DMS53 (cell line): ENCODE measurements at regions not wholly inside any gene's neighbourhood (a gene's known extent, or its start where the extent isn't known, plus 50 kb on each side); places are given as distances from the start of the nearest gene placed in this dataset.

Source experiments
- DNase-seq: peaks from one replicate; lab custom pipeline; 2025; lab: John Stamatoyannopoulos, UW

DNA sequence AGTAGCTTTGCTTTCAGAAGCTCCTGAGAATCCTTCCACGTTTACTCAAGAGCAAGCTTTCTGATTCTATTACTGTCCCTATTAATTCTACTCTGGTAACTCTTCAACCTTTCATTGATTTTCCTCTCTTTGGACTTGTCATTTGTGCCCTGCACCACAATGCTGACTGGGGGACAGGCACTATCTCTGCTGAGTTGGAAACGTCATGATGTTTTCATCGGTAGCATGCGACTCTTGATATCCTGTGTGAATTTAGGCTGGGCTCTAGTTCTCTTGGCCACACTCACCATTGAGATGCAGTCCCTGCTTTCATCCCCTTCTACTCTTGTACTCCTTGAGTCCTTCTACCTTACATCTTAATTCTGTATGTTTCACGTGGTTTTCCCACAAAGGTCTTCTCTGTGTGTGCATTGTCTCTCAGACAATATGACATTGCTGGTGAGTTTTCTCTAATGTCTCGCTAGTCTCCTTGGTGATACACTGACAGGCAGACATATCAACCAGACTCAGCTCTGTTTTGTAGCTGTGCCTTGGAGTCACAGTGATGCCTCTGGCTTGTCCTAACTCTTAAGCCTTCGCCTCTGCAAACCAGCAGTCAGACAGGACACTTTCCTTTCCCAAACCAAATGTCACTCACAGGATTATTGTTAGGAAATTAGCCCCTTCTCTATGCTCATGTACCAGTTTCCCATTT, 223.6 kb upstream of the ADGRL2 start:
- DNase-seq: no peak

DNA sequence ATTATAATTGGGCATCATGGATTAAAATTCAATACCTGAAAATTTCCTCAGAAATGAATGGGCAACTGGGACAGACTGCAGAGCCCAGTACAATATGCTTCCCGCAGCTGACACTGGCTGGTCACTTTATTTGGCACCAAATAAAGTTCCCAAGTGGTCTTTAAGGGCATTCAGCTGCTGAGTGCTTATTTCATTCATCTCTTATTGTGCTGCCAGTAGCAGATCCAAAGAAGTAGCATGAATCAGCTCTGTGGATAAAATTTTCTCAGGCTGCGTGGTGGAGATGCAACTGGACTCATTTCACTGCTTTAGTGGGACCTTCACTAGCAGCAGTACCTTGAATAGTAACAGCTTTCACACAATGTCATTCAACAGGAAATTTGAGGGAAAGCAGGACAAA, 226.3 kb upstream of the ADGRL2 start:
- no peak for DNase-seq

DNA sequence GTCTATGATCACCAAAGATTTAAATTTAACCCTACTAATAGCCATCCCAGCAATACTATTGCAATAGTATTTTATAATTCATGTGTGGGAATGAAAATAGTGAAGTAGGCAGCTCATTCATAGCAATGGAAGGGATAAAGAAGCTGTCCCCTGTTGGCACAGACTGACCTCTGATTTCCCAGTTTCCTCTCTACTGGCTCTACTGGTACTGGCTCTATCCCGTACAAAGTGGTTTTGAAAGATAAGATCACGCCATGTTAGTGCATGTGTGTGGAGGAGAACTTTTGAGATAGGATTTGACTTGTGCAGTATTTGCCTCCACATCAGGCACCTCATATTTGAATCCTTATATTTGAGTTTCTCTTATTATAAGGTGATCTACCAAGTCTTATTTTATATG, 227.3 kb upstream of the ADGRL2 start:
- no peak for DNase-seq

DNA sequence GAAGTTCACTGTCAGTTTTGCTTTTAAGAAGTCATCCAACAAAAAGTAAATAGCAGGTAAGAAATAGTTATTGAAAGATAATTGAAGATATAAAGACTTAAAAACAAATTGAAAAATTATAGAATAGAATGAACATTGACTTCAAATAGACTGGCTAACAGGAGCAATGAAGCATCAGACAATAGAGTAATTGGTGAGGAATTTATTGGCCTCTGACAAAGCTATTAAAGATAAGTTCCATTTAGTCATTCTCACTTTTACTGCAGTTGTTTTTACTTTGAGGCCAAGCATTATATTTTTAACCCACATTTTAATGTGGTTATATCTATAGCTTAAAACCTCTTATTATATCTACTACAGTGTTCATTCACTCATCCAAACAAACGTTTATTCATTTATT, 228.8 kb upstream of the ADGRL2 start:
- no peak for DNase-seq

DNA sequence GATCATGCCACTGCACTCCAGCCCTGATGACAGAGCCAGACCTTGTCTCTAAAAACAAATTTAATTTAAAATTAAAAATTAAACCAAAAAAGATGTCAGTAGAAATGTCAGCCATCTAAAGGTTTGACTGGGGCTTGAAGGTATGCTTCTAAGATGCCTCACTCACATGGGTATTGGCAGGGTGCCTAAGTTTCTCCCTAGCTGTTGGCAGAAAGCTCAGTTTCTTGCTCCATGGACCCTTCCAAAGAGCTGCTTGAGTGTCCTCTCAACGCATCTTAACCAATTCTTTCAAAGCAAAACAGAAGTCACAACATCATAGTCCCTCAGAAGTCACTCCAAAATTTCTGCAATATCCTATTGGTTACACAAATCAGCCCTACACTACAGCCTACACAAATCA, 231.0 kb upstream of the ADGRL2 start:
- no peak for DNase-seq

DNA sequence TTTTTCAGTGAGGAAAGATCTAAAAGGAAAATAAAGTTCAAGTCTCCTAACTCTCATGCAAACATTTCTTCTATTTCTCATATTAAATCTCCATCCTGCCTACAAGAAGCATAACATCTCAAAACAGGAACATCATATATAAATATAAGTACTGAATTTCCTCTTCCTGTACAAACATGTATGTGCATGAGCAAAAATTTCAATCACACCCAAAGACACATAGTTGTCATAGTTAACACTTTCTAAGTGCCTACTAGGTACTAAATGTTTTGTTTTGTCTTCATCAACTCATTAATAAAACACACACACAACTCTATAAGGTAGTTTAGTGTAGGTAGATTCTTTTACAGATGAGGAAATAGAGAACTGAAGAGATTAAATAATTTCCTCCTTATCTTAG, 237.1 kb upstream of the ADGRL2 start:
- no peak for DNase-seq

DNA sequence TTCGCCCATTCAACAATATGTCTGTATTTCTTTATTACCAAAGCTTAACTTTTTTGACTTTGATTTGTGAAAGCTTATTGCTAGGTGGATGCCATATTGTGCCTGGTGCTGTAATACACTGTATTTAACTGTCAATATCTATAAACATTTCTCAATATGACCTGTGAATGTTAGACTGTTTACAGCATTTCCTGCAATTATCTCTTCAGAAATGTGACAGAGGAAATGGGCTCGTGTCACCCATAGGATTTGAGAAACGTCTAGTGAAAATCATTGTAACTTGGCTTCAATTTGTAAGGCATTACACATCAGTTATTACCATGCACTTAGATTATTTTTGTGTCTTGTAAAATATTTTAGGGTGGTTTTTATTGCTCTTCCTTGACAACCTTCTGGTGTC, 237.8 kb upstream of the ADGRL2 start:
- DNase-seq: no peak

DNA sequence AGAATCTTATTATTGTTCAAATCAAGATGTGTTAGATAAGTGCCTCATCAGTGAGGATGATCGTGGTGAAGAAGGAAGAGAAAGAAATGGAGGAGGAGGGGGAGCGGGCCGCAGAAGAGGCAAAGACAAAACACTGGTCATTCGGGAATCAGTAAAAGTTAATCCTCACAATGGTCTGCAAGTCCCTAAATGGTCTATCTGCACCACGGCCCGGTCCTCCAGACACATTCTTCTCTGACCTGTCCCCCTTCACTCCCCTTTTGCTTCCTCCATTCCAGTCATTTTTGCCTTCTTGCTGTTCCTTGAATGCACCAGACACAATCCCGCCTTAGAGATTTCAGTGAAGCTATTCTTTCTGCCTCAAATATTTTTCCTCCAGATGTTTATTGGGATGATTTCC, 240.1 kb upstream of the ADGRL2 start:
- no peak for DNase-seq

DNA sequence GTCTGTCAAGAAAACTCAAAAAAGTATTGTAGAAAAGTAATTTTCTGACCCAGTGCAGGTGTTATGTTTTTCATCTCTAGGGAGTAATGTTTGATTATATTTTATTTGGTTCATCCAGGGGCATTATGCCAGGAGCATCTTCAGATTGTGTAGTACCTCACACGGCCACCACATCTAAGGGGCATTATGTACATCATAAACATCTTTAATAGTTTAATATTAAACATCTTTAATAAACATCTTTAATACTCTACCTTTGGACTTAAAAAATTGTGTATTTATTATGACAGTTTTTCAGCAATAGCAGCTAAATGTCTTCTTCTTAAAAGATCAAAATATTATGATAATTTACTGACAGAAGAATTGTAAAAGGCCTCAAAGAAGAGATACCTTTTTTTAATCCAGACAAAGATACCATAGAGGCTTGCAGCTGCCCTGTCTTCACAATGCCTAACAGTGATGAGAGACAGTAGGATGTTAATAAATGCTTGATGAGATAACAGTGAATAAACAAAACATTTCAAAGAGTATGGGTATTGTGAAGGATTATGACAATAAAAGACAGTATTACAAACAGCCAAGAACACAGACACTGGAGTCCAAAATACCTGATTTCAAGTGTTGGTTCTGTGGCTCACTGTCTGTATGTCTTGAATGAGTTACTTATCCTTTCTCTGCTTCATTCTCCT, 240.9 kb upstream of the ADGRL2 start:
- DNase-seq: peak; percentile 54

DNA sequence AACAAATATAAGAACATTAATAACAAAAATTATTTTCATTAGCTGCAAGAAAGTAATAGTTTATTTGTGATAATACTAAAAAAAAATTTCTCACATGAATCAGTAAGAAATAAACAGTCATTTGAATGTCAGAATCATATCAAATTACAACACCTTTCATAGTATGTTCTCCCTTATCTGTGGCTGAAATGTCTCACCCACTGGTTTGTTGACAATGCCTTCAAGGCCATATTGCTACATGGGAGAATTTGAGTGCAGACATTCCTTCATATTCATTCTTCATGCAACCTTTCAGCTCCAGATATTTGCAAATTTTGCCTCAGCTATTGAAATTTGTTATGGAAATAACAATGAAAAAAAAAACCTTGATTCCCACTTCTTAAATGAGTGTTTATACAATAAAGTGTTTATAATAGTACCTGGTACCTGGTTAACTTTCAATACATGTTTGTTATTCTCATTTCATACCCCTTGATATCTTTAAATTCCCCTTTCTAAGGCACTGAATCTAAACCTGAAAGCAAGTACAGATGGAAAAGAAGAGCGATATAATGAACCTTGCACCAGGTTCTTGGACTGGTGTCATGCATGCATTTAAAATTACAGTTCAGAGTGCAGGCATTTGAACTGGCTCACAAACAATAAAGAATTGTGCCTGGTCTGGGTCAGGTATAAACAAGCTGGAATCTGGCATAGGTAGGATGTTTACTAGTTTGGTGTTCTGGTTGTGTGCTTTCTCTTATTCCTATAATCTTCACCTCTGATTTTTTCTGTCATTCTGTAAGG, 242.2 kb upstream of the ADGRL2 start:
- peak; percentile 15 for DNase-seq

DNA sequence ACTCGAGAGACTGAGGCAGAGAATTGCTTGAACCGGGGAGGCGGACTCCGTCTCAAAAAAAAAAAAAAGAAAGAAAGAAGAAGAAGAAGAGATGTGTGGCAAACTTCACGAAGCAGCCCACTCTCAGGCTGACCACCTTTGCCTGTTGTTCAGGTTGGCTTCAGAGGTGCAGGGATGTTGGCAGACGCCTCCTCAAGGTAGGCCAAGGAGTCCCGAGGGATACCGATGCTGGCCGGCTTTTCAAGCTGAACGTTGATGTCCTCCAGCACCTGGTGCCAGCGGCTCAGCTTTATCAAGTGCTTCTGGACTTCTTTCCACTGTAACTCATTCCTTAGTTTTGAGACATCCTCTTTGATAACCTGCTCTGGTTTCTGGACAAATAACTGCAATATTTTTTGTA, 243.8 kb upstream of the ADGRL2 start:
- DNase-seq: no peak

DNA sequence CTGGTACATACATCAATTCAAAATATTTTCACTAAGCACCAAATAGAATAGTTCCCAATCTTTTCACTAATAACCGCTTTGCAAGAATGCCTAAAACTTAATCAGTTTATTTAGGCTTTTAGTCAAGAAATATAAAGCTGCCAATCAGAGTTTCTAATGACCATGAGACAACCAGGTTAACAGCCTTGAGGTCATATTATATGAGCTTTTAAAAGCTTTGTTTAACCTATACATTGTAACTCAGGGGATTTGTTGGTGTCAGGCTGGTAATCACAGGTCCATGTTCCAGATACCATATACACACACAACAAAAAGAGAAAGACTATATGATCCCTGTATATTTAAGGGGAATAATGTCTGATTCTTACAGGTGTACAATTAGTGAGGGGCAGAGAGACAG, 246.2 kb upstream of the ADGRL2 start:
- peak; percentile 25 for DNase-seq

DNA sequence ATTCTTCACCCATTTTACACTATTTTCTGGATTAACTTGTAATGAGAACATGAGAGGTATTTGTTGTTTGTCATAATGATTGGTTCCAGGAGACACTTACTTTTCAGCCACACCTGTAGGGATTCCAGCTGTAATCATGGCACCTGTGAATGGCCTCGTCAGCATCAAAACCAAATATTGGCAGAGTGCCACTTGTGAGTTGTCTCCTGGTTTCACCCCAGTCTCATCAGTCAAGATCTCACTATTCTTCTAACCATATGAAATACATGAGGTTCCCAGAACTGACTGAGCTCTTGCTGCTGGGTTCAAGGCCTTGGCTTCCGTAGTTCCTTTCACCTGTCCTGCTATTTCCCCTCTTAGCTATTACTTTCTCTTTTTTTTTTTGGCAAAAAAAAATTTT, 246.6 kb upstream of the ADGRL2 start:
- peak; percentile 81 for DNase-seq

DNA sequence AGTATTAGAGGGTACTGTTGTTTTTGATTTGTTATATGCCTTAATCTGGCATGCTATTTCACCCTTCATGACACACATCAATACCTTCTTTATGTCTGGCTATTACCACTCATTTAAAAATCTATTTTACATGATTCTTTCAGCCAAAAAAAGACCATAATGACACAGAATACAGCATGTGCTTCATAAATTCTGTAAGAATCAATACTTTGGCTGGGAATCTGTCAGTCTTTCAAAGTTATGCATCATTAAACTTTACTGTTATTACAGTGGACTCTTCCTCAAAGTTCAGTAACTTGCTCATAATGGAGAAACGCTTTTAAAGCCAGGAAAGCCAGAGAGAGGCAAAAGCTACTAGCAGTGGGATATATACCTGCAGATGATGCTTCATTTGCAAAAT, 247.2 kb upstream of the ADGRL2 start:
- DNase-seq: no peak

DNA sequence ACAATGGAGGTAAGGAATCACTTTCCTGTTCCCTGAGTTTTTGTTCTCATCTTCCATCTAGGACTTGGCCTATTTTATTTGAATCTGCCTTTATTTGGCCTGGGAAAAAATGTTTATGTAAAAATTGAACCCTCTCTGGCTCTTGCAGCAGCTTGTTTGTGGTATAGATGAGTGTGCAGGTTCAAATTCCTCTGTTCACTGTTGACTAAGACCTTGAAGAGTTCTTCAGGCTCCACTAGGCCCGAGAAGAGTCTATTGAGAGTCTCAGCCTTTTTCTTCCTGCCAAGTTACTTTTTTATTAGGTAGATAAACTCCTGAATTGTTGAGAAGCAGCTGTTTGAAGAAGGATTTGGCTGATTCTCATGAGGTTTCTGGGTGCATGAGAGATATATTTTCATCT, 248.8 kb upstream of the ADGRL2 start:
- DNase-seq: peak; percentile 40

DNA sequence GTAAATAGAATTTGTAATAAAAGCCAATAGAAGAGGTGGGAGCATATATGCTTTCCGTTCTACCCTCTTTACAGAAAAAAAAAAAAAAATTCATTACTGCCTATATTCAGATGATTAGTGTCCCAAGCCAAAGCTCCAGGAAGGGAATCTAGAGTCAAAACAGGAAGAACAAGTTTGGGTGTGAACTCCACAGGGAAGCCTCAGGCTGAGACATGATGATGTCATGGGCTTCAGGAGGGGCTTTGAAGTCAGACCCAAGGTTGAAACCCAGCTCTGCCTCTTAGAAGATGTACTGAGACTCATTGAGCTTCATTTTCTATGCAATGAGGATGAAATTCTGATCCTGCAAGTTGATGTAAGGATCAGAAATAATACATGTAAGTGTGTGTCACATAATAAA, 250.0 kb upstream of the ADGRL2 start:
- peak; percentile 84 for DNase-seq

DNA sequence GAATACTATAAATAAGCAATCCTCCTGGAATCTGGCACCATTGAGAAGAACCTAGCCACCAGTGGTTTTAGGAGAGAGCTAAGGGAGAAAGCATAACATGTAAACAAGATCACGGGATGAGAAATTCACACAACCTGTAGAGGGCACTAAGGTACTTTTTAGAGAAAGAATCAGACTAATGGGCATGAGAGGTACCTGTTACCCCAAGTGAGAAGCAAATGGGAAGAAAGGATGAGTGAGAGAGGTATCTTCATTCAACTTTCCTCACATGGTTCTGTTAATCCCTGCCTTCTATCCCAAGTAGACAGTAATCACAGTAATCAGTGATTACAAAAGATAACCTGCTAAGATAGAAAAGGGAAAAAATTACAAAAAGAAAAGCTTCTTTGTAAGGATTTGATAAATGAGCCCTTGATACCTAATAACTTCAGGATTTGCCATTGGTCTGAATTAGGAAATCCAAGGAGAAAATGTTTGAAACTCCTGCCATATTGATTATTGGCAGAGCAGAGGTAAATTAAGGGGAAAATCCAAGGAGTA, 251.1 kb upstream of the ADGRL2 start:
- peak; percentile 83 for DNase-seq

DNA sequence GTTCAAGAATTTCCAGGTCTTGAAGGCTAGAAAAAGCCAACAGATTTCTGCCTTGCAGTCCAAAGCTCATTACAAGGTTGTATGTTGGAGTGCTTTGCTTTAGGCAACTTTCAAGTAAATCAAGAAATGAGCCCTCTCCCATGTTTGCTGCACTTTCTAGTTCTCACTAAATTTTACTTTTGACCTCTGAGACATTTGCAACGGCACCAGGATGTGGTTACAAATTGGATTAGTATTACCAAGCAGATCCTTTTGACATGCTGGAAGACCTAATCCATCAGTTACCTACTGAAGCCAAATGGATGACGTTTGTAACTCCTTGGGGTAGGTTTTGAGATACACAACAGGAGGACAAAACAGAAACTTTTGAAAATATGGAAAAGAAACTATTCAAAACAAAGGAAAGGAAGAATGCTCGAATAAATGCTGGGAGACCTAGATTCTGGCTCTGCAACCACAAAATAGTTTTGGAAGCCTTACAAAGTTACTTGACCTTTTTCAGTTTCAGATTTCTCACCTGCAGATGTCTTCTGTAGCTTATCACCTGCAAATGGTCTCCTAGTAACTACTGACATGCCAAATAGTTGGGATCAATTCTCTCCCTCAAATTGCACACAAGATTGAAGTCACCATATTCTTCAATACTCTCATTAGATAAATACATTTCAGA, 251.7 kb upstream of the ADGRL2 start:
- no peak for DNase-seq

DNA sequence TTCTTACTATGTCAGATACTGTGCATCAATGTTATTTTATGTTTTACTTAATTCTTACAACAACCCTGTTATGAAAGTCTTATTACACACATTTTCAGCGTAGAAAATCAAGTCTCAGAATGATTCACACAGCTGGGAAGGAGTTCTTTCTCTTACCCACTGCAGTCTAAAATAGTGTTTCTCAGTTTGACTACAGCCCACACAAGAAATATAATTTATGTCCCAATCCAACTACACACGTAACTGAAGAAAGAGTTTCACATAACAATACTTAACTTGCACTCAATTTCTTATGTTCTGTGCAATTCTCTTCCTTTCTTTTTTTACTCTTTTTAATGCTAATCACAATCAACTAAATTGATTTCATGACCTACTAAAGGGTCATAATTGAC, 252.8 kb upstream of the ADGRL2 start:
- no peak for DNase-seq

DNA sequence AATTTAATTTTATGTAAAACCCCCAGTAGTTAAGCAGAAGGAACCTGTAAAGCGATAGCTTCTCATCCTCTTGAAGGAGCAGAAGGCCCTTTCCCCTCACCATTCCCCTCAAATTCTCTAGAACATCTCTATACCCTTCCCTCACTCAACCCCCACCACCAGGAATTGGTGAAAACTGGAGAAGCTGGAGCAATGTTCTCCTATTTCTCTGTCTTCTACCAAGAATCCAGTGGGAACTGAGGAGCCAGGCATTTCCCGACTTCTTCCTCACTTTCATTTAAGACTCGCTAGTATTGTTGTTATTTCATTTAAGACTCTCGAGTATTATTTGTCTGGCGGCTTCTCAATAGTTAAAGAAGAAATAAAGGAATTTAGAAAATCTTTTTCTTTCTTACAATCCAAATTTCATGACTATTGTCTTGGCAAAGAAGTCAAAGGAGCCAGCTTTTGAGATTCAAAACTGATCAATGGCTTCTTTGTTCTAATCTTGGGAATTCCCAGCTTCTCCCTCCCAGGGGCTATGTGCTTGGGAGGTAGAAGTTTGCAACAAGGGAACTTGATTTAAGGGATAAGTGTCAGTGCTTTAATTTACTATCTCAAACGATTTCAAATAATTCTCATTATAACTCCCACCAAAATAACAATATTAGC, 253.3 kb upstream of the ADGRL2 start:
- DNase-seq: no peak

DNA sequence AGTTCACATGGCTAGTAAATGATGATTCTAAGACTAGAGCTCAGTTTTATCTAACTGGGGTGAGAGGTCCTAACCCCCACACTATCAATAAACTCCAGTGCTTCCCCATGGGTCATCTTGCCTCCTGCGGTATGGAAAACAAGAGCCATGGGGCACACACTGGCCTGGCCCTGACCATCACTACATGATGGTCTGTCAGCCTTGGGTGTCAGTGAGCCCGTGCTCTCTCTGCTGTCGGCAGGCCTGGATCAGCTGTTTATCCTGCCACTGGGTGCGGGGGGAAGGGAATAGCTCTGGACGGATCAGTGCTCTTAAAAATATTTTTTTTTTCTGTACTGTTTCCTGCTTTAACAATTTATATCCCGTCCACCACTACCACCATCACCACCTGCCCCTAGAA, 255.0 kb upstream of the ADGRL2 start:
- no peak for DNase-seq

DNA sequence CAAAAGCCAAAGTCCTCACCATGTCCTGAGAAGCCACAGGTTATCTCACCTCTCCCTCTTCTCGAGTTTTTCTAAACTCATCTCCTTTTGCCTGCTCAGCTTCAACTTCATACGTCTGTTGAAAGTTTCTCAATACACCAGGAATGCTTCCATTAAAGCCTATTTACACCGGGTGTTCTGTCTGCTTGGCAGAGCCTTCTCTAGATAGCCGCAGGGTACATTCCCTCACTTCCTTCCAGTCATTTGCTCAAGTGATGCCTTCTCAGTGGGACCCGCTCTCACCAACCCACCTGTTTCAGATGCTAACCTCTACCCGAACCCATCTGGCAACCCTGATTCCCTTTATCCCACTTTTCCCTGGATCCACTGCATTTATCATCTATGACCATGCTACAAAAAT, 257.0 kb upstream of the ADGRL2 start:
- no peak for DNase-seq
